ENCODE measurements at regions not wholly inside any gene's neighbourhood (a gene's known extent, or its start where the extent isn't known, plus 50 kb on each side); places are given as distances from the start of the nearest gene placed in this dataset.

- intact Hi-C loops (cut with DNase I), result no loop called here
- no peak for ATAC-seq (ENCODE audit: poor library complexity)
- DNase-seq, result no peak
Observed at GRCh38 chr17:70775679-70776078, 606.3 kb downstream of the KCNJ2 start.

DNA sequence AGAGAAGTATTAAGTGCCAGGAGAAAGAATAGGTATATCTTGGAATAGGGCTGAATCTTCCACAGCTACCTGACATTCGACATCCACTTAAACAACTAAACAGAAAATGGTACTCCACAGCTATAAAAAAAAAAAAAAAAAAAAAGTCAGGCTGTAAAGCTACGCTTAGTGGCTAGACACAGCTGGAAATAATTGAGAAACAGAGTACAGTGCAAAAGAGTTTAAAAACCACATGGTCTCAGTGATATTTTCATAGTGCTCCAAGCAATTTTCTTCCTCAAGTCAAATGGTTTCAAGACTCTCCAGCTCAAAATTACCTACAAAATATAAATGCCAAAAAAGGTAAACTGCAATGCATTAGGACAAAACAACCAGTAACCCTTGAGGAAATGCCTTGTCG is 607.1 kb downstream of the KCNJ2 start:
- intact Hi-C loops (cut with DNase I), result no loop called here
- ATAC-seq (ENCODE audit: poor library complexity) (no peak), DNase-seq (no peak)

GRCh38 chr17:70780031-70780430 is 610.7 kb downstream of the KCNJ2 start:
- intact Hi-C loops (cut with DNase I), result no loop called here
- ATAC-seq (ENCODE audit: poor library complexity), result no peak

DNA sequence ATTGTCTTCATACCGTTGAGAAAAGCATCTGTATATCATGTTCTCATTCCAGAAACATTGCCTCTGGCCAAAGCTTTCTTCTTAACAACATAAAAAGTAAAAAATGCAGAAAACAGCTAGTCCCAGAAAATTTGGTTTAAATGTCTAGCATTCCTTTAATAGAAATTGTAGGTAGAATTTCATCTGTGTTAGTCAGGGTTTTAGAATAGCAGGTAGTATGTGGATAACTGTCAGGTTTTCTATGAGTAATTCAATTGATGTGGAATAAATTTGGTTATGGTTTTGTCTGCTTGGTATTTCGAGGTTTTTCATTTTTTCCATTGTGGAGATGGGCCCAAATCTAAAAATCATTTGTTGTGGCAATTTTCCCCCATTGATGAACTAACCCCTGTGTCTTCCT is 616.7 kb downstream of the KCNJ2 start:
- intact Hi-C loops (cut with DNase I), result no loop called here

More at GRCh38 chr17:70780031-70780430, 610.7 kb downstream of the KCNJ2 start:
- DNase-seq, result no peak

GRCh38 chr17:70787721-70788300 is 618.5 kb downstream of the KCNJ2 start:
- intact Hi-C loops (cut with DNase I), result no loop called here
- no peak for ATAC-seq (ENCODE audit: poor library complexity)
- no peak for DNase-seq

More for the DNA sequence above, 616.7 kb downstream of the KCNJ2 start:
- ATAC-seq (ENCODE audit: poor library complexity), result no peak
- DNase-seq, result no peak

- DNase-seq (no peak), ATAC-seq (ENCODE audit: poor library complexity) (no peak)
- intact Hi-C loops (cut with DNase I), result no loop called here
Observed at GRCh38 chr17:70791748-70792443, 622.6 kb downstream of the KCNJ2 start.

- DNase-seq (no peak), ATAC-seq (ENCODE audit: poor library complexity) (no peak)
- intact Hi-C loops (cut with DNase I), result no loop called here
Observed at GRCh38 chr17:70794738-70795137, 625.4 kb downstream of the KCNJ2 start.

DNA sequence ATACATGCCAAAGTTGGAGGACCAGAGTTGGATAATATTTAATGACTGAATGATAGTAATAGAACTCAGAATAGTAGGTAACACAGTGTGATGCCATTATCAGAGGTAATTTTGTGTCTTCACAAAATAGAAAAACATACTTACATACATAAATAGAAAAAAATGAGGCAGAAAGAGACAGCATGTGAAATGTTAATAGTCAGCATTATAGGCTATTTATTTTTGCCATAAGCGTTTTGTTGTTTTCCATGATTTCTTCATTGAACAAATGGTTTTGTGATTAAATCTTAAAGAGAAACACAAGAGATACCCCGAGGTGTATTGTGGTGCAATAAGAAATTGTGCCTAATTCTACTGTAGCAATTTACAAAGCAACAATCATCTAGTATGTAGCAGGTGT is 626.3 kb downstream of the KCNJ2 start:
- ATAC-seq (ENCODE audit: poor library complexity), result no peak
- intact Hi-C loops (cut with DNase I), result no loop called here
- no peak for DNase-seq

DNA sequence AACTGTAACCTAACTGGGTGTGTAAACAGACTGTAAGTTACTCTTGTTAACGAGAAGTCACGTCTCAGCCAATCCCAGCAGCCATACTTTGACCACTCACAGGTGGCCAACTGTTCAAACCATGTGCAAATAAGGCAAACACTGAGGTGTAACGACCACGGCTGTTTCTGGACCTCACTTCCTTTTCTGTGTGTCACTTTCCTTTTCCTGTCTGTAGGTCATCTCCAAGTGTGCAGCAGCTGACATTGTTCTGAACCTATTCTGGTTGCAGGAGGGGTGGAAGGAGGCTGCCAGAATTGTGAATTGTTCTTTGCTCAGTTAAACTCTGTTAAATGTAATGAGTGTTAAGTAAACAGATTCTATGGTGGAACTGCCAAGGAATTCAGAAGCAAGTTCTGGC is 627.4 kb downstream of the KCNJ2 start:
- no peak for ATAC-seq (ENCODE audit: poor library complexity)
- intact Hi-C loops (cut with DNase I), result no loop called here
- DNase-seq, result no peak

- ATAC-seq (ENCODE audit: poor library complexity) (no peak), DNase-seq (no peak)
- intact Hi-C loops (cut with DNase I), result no loop called here
Observed at GRCh38 chr17:70797166-70797565, 627.8 kb downstream of the KCNJ2 start.

DNA sequence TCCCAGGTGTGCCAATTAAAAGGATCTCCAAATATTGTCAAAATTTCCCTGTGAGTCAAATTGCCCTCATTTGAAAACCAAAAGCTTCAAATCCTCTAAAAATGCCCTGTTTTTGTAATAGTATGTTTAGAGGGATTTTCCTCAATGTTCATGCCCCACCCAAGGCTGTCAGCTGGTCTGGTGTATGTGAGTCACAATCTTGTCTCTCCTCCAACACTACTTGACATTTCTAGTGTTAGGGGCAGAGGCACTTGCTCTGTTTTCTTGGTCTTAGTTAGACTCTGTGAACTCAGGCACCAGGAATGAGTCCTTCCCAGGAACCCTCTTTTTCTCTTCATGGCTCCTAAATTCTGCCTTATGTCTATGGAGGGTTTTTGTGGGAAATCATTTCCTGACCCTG is 634.8 kb downstream of the KCNJ2 start:
- no peak for ATAC-seq (ENCODE audit: poor library complexity)
- intact Hi-C loops (cut with DNase I), result no loop called here

GRCh38 chr17:70808596-70808995 is 639.3 kb downstream of the KCNJ2 start:
- intact Hi-C loops (cut with DNase I), result no loop called here
- no peak for DNase-seq
- ATAC-seq (ENCODE audit: poor library complexity), result no peak

More for the DNA sequence above, 634.8 kb downstream of the KCNJ2 start:
- no peak for DNase-seq

DNA sequence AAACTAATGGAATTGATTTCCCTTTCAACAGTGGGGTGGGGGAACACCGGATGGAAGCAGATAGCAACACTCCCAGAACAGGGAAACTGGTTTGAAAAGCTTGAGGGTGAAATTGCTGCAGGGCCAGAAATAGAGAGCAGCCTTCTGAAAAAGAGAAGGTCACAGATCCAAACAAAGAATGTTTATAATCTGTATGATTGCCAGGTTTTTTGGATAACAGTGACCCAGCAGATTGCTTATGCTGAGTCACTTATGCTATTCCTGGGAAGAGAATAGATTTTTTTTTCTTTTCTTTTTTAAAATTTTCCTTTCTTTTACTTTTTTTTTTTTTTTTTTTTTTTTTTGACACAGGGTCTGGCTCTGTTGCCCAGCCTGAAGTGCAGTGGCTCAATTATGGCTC is 641.3 kb downstream of the KCNJ2 start:
- ATAC-seq (ENCODE audit: poor library complexity) (no peak), DNase-seq (no peak)
- intact Hi-C loops (cut with DNase I), result no loop called here

GRCh38 chr17:70813355-70813930 is 644.1 kb downstream of the KCNJ2 start:
- no peak for ATAC-seq (ENCODE audit: poor library complexity)
- DNase-seq, result no peak
- intact Hi-C loops (cut with DNase I), result no loop called here

DNA sequence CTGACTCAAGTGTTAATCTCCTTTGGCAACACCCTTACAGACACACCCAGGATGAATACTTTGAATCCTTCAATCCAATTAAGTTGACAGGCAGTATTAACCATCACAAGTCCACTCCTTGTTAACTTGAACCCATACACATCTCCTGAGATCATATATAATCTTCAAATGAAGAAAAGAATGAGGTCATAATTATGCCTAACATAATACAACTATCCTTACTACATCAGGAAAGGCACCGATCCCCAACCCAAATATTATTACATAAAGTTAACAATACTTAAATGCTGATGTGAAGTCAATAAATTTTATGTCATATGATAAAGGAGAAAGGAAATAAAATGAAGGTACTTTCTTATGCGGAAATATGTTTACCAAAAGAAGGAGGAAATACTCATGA is 649.9 kb downstream of the KCNJ2 start:
- intact Hi-C loops (cut with DNase I), result no loop called here
- no peak for ATAC-seq (ENCODE audit: poor library complexity)
- DNase-seq, result no peak

DNA sequence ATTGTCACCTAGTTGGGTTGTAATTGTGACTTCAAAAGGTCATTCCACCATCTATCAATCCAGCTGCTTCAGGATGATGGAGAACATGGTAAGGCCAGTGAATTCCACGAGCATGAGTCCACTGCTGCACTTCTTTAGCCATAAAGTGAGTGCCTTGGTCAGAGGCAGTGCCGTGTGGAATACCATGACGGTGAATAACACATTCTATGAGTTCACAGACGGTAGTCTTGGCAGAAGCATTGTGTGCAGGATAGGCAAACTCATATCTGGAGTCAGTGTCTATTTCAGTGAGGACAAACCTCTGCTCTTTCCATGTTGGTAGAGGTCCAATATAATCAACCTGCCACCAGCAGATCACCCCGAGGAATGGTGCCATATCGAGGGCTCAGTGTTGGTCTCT is 650.9 kb downstream of the KCNJ2 start:
- ATAC-seq (ENCODE audit: poor library complexity) (no peak), DNase-seq (no peak)
- intact Hi-C loops (cut with DNase I), result no loop called here

DNA sequence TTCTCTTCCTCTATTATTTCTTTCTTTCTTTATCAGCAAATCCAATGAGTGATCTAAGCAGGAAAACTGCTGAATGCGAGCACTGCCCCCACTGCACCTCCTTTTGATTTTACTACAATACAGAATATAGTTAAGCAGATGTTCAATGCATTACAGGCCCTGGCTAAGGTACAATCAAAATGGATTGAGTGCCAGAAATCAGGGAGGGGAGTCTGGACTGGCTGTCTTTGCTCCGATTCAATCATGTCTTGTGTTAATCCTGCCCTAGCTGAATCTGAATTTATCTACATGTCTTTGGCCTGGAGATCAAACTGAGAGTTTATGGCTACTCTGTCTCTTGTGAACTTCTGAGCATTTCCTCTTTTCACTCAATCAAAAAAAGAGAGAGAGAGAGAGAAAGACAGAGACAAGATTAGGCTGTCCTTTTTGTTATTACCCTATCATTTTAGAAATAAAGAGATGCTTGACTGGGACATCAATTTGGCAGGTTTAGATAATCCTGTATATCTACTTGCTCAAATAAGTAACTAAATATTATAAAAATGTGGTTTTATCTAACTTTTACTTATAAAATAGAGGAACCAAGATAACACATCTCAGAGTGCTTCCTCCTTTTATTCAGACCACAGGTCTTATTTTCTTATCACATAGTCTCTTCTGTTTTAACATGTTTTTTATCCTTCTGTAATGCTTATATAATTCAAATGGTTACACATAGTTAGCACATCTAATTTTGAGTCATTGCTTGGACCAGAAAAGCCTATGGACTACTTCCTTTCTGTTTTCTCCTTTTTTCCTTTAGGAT is 656.2 kb downstream of the KCNJ2 start:
- DNase-seq (no peak), ATAC-seq (ENCODE audit: poor library complexity) (no peak)
- intact Hi-C loops (cut with DNase I), result no loop called here

DNA sequence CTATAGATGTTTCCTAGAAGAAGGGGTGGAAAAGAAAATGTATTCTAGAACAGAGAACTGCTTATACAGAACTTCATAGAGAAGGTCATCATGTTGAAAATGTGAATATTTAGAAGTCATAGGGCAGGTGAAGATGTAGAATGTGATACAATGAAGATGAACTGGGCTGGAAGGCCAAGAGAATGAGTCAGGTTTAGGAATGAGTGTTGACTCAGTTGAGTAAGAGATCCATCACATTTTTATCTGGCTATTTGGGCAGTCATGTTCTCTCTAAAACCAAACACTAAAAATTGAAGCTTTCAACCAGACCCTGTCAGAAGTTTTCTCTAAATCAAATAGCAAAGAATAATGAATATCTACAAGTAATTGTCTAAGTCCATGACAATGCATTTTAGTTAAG is 660.5 kb downstream of the KCNJ2 start:
- no peak for DNase-seq
- no peak for ATAC-seq (ENCODE audit: poor library complexity)
- intact Hi-C loops (cut with DNase I), result no loop called here

GRCh38 chr17:70834039-70834438 is 664.7 kb downstream of the KCNJ2 start:
- ATAC-seq (ENCODE audit: poor library complexity) (no peak), DNase-seq (no peak)
- intact Hi-C loops (cut with DNase I), result no loop called here

- no peak for ATAC-seq (ENCODE audit: poor library complexity)
- intact Hi-C loops (cut with DNase I), result no loop called here
Observed at GRCh38 chr17:70848785-70849184, 679.5 kb downstream of the KCNJ2 start.

More at GRCh38 chr17:70848785-70849184, 679.5 kb downstream of the KCNJ2 start:
- DNase-seq, result no peak

Data from Right ventricle myocardium superior (tissue), 1 donor.